ENCODE measurements at regions not wholly inside any gene's neighbourhood (a gene's known extent, or its start where the extent isn't known, plus 50 kb on each side); places are given as distances from the start of the nearest gene placed in this dataset.

- no peaks in the 10 kb centered on the region for H3K4me1 ChIP-seq (ENCODE audit: control insufficient read depth in 4 of 4, insufficient read depth in 4 of 4, low read length in 3 of 4)
- no peak for DNase-seq (ENCODE audit: low spot score)
- TF ChIP-seq RXRA (IDR thresholded peaks at IDR 0.05) (no peak), YY1 (IDR thresholded peaks at IDR 0.05) (no peak), FOXA1 (IDR thresholded peaks at IDR 0.05) (no peak), ATF3 (IDR thresholded peaks at IDR 0.05) (no peak), FOXA2 (IDR thresholded peaks at IDR 0.05) (no peak), GABPA (IDR thresholded peaks at IDR 0.05 in 1 of 2, conservative IDR thresholded peaks at IDR 0.05 in 1 of 2) (no peak), REST (IDR thresholded peaks at IDR 0.05) (no peak), HNF4G (IDR thresholded peaks at IDR 0.05) (no peak), CTCF (IDR thresholded peaks at IDR 0.05; ENCODE audit: low read depth, low read length, missing input control) (no peak), TAF1 (conservative IDR thresholded peaks at IDR 0.05) (no peak), MAX (IDR thresholded peaks at IDR 0.05) (no peak), JUND (IDR thresholded peaks at IDR 0.05) (no peak), SP1 (IDR thresholded peaks at IDR 0.05) (no peak), EGR1 (IDR thresholded peaks at IDR 0.05; ENCODE audit: low read depth in 2 of 2) (no peak), NR2F2 (IDR thresholded peaks at IDR 0.05) (no peak)
- WGBS = 94% methylated on average over 8 of the region's 8 CpGs
- no peak overlapping the region for H3K27ac ChIP-seq (ENCODE audit: low read depth in 1 of 2, low read length in 2 of 2)
- H3K36me3 ChIP-seq (ENCODE audit: control insufficient read depth in 4 of 4, insufficient read depth in 3 of 4, low read depth in 1 of 4, low read length in 3 of 4) = no peaks in the 10 kb centered on the region
- no peak overlapping the region for H3K9ac ChIP-seq (ENCODE audit: low read depth in 1 of 2, low read length in 2 of 2)
- H3K4me3 ChIP-seq (ENCODE audit: low read depth in 1 of 3, low read length in 3 of 3) = no peak overlapping the region
- H3K9me3 ChIP-seq (ENCODE audit: control insufficient read depth in 4 of 4, low read length in 3 of 4) = no peaks in the 10 kb centered on the region
- no peaks in the 10 kb centered on the region for H3K27me3 ChIP-seq (ENCODE audit: control insufficient read depth in 4 of 4, insufficient read depth in 4 of 4, low read length in 3 of 4)
Measured at GRCh38 chr11:39786682-39787081, 1672.8 kb downstream of the LRRC4C start.

GRCh38 chr11:39786281-39786680 lies 1673.2 kb downstream of the LRRC4C start:
- Histone ChIP-seq H3K36me3 (ENCODE audit: control insufficient read depth in 4 of 4, insufficient read depth in 3 of 4, low read depth in 1 of 4, low read length in 3 of 4) (no peaks in the 10 kb centered on the region), H3K9ac (ENCODE audit: low read depth in 1 of 2, low read length in 2 of 2) (no peak overlapping the region), H3K4me3 (ENCODE audit: low read depth in 1 of 3, low read length in 3 of 3) (no peak overlapping the region), H3K4me1 (ENCODE audit: control insufficient read depth in 4 of 4, insufficient read depth in 4 of 4, low read length in 3 of 4) (no peaks in the 10 kb centered on the region), H3K9me3 (ENCODE audit: control insufficient read depth in 4 of 4, low read length in 3 of 4) (no peaks in the 10 kb centered on the region), H3K27ac (ENCODE audit: low read depth in 1 of 2, low read length in 2 of 2) (no peak overlapping the region), H3K27me3 (ENCODE audit: control insufficient read depth in 4 of 4, insufficient read depth in 4 of 4, low read length in 3 of 4) (no peaks in the 10 kb centered on the region)
- 93% methylated on average over 9 of the region's 9 CpGs for WGBS
- no peak for DNase-seq (ENCODE audit: low spot score)
- no peak for TF ChIP-seq GABPA (IDR thresholded peaks at IDR 0.05 in 1 of 2, conservative IDR thresholded peaks at IDR 0.05 in 1 of 2)
- TF ChIP-seq YY1 (IDR thresholded peaks at IDR 0.05) = no peak
- no peak for TF ChIP-seq ZBTB33 (IDR thresholded peaks at IDR 0.05)
- no peak for TF ChIP-seq EGR1 (IDR thresholded peaks at IDR 0.05; ENCODE audit: low read depth in 2 of 2)
- no peak for TF ChIP-seq MAX (IDR thresholded peaks at IDR 0.05)

Measured in liver (tissue), 8 donors.